ENCODE measurements at regions not wholly inside any gene's neighbourhood (a gene's known extent, or its start where the extent isn't known, plus 50 kb on each side); places are given as distances from the start of the nearest gene placed in this dataset.

DNA sequence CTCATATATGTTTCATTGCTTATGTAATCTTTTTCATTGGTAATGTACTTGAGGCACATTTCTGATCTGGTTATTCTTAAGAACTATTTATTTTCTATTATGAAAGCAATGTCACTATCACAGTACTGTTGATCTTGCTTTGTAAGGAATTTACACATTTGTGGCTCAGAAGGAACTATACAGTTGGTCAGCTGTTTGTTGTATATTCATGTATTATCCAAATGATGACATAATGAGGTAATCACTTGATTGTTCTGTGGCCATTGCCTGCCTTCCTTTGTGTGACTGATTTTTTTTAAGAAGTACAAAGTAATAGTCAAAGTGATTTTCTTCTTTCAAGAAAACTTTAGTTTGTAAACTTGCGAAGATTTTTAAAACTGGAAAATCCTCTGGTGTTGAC, 399.9 kb downstream of the TMEM161B start:
- Histone ChIP-seq H3K9me3 (no peaks in the 10 kb centered on the region), H3K27me3 (replicated peaks; ENCODE audit: control insufficient read depth, insufficient read depth, low read length) (no peaks in the 10 kb centered on the region), H3K36me3 (ENCODE audit: control insufficient read depth, insufficient read depth, low read length) (no peaks in the 10 kb centered on the region), H3K4me1 (no peaks in the 10 kb centered on the region), H3K4me3 (ENCODE audit: low read depth, low read length) (no peak overlapping the region)
- H3K9me3 Mint-ChIP-seq (ENCODE audit: unreplicated experiment), result no peaks in the 10 kb centered on the region
- no peak for DNase-seq
- H3K36me3 Mint-ChIP-seq (ENCODE audit: insufficient read depth, unreplicated experiment), result no peaks in the 10 kb centered on the region
- TF ChIP-seq, protein P1, sequence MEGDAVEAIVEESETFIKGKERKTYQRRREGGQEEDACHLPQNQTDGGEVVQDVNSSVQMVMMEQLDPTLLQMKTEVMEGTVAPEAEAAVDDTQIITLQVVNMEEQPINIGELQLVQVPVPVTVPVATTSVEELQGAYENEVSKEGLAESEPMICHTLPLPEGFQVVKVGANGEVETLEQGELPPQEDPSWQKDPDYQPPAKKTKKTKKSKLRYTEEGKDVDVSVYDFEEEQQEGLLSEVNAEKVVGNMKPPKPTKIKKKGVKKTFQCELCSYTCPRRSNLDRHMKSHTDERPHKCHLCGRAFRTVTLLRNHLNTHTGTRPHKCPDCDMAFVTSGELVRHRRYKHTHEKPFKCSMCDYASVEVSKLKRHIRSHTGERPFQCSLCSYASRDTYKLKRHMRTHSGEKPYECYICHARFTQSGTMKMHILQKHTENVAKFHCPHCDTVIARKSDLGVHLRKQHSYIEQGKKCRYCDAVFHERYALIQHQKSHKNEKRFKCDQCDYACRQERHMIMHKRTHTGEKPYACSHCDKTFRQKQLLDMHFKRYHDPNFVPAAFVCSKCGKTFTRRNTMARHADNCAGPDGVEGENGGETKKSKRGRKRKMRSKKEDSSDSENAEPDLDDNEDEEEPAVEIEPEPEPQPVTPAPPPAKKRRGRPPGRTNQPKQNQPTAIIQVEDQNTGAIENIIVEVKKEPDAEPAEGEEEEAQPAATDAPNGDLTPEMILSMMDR (IDR thresholded peaks at IDR 0.05; ENCODE audit: insufficient read depth in 1 of 2, low read depth in 1 of 2, low read length in 1 of 2, severe bottlenecking in 1 of 2, unreplicated experiment in 1 of 2), result no peak
- BruUV-seq (replicated peaks), result no TSS peak
- H3K4me1 Mint-ChIP-seq (ENCODE audit: low read depth, unreplicated experiment), result no peaks in the 10 kb centered on the region
- H3K27ac Mint-ChIP-seq (ENCODE audit: unreplicated experiment), result no peak overlapping the region
- ChIA-PET CTCF (no interaction called here), POLR2A (no interaction called here)
- peaks cover 3% of the 10 kb centered on the region for H3K27me3 Mint-ChIP-seq (ENCODE audit: insufficient read depth, unreplicated experiment)
- H3K4me3 Mint-ChIP-seq (ENCODE audit: unreplicated experiment), result no peak overlapping the region
- intact Hi-C loops (cut with micrococcal nuclease; ENCODE audit: unreplicated experiment), result no loop called here

DNA sequence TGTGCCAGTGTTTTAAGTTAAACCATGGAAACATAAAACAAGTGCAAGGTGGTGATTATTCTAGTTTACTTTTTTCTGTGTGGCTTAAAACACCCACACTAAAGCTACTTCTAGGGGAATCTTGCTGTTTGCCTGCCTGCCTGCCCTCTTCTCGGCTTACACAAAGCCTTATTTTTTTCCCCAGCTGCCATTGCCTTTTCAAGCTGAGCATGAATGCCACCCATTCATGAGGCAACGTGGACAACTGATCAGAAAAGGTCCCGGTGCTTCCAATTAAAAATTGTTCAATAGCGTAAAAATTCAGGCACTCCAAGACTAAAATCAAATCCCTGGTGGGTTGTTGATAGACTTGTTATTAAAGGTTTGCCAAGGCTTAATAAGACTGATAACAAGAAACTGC, 401.4 kb downstream of the TMEM161B start:
- H3K36me3 Mint-ChIP-seq (ENCODE audit: insufficient read depth, unreplicated experiment), result no peaks in the 10 kb centered on the region
- H3K4me1 Mint-ChIP-seq (ENCODE audit: low read depth, unreplicated experiment), result no peaks in the 10 kb centered on the region
- Histone ChIP-seq H3K4me1 (no peaks in the 10 kb centered on the region), H3K4me3 (ENCODE audit: low read depth, low read length) (no peak overlapping the region), H3K27me3 (replicated peaks; ENCODE audit: control insufficient read depth, insufficient read depth, low read length) (no peaks in the 10 kb centered on the region), H3K36me3 (ENCODE audit: control insufficient read depth, insufficient read depth, low read length) (no peaks in the 10 kb centered on the region), H3K9me3 (no peaks in the 10 kb centered on the region)
- H3K4me3 Mint-ChIP-seq (ENCODE audit: unreplicated experiment), result no peak overlapping the region
- peaks cover 3% of the 10 kb centered on the region for H3K27me3 Mint-ChIP-seq (ENCODE audit: insufficient read depth, unreplicated experiment)
- ChIA-PET POLR2A (no interaction called here), CTCF (no interaction called here)
- TF ChIP-seq, protein P1 (IDR thresholded peaks at IDR 0.05; ENCODE audit: insufficient read depth in 1 of 2, low read depth in 1 of 2, low read length in 1 of 2, severe bottlenecking in 1 of 2, unreplicated experiment in 1 of 2), result no peak
- H3K27ac Mint-ChIP-seq (ENCODE audit: unreplicated experiment), result no peak overlapping the region
- intact Hi-C loops (cut with micrococcal nuclease; ENCODE audit: unreplicated experiment), result no loop called here
- no peak for DNase-seq
- no TSS peak for BruUV-seq (replicated peaks)
- H3K9me3 Mint-ChIP-seq (ENCODE audit: unreplicated experiment), result no peaks in the 10 kb centered on the region

DNA sequence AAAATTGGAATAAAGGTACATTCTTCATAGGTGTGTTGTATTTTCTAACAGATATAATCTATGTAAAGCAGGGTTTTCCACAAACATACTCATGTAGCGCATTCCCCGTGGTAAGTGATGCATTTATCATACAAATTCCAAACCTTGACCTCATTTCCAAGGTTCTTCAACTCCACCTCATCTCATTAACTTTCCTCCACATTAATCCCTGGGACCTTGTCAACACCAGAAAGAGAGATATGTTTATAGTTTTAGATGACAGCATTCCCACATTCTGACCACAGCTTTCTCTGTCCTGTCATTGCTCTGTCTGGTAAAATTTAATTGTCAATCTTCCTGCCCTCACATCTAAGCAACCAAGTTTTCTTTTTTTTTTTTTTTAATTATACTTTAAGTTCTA, 415.1 kb downstream of the TMEM161B start:
- no peaks in the 10 kb centered on the region for H3K36me3 Mint-ChIP-seq (ENCODE audit: insufficient read depth, unreplicated experiment)
- POLR2A ChIA-PET, result no interaction called here
- no peak overlapping the region for H3K4me3 Mint-ChIP-seq (ENCODE audit: unreplicated experiment)
- H3K9me3 ChIP-seq, result no peaks in the 10 kb centered on the region
- no peak for DNase-seq
- H3K9me3 Mint-ChIP-seq (ENCODE audit: unreplicated experiment), result no peaks in the 10 kb centered on the region
- no peaks in the 10 kb centered on the region for H3K36me3 ChIP-seq (ENCODE audit: control insufficient read depth, insufficient read depth, low read length)
- CTCF ChIA-PET, result no interaction called here
- intact Hi-C loops (cut with micrococcal nuclease; ENCODE audit: unreplicated experiment), result no loop called here
- H3K27me3 Mint-ChIP-seq (ENCODE audit: insufficient read depth, unreplicated experiment), result no peaks in the 10 kb centered on the region
- H3K27ac Mint-ChIP-seq (ENCODE audit: unreplicated experiment), result no peak overlapping the region
- H3K4me1 ChIP-seq, result no peaks in the 10 kb centered on the region
- H3K4me3 ChIP-seq (ENCODE audit: low read depth, low read length), result no peak overlapping the region
- BruUV-seq (replicated peaks), result no TSS peak
- TF ChIP-seq, protein P1 (IDR thresholded peaks at IDR 0.05; ENCODE audit: insufficient read depth in 1 of 2, low read depth in 1 of 2, low read length in 1 of 2, severe bottlenecking in 1 of 2, unreplicated experiment in 1 of 2), result no peak
- H3K4me1 Mint-ChIP-seq (ENCODE audit: low read depth, unreplicated experiment), result no peaks in the 10 kb centered on the region
- no peaks in the 10 kb centered on the region for H3K27me3 ChIP-seq (replicated peaks; ENCODE audit: control insufficient read depth, insufficient read depth, low read length)
